ENCODE measurements at regions not wholly inside any gene's neighbourhood (a gene's known extent, or its start where the extent isn't known, plus 50 kb on each side); places are given as distances from the start of the nearest gene placed in this dataset.
"Not testable (repeated sequence)": the region's sequence is repeated elsewhere in the genome, so short reads cannot be mapped to it uniquely, and the experiment has no call there.

DNA sequence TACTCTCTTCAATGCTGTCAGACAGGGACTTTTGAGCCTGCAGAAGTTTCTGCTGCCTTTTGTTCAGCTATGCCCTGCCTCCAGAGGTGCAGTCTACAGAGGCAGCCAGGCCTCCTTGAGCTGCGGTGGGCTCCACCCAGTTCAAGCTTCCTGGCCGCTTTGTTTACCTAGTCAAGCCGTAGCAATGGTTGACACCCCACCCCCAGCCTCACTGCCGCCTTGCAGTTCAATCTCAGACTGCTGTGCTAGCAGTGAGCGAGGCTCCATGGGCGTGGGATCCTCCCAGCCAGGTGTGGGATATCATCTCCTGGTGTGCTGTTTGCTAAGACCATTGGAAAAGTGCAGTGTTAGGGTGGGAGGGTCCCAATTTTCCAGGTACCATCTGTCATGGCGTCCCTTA, 506.1 kb upstream of the FLRT2 start:
- not testable (repeated sequence) for TF ChIP-seq POLR2A (IDR thresholded peaks at IDR 0.05; ENCODE audit: low read length); GATA1 (IDR thresholded peaks at IDR 0.05; ENCODE audit: low read depth, low read length)

Data from erythroblast (primary cell).